ENCODE measurements at regions not wholly inside any gene's neighbourhood (a gene's known extent, or its start where the extent isn't known, plus 50 kb on each side); places are given as distances from the start of the nearest gene placed in this dataset.

DNA sequence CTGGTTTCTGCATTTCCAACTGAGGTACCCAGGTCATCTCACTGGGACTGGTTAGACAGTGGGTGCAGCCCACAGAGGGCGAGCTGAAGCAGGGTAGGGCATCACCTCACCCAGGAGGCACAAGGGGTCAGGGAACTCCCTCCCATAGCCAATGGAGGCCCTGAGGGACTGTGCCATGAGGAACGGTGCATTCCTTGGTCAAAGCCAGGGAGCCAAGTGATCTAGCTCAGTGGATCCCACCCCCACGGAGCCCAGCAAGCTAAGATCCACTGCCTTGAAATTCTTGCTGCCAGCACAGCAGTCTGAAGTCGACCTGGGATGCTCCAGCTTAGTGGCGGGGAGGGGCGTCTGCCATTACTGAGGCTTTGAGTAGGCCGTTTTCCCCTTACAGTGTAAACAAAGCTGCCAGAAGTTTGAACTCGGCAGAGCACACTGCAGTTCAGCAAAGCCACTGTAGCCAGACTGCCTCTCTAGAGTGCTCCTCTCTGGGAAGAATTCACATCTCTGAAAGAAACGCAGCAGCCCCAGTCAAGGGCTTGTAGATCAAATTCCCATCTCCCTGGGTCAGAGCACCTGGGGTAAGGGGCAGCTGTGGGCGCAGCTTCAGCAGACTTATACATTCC, 1386.6 kb upstream of the PCDH9 start:
- TF ChIP-seq, protein P1, sequence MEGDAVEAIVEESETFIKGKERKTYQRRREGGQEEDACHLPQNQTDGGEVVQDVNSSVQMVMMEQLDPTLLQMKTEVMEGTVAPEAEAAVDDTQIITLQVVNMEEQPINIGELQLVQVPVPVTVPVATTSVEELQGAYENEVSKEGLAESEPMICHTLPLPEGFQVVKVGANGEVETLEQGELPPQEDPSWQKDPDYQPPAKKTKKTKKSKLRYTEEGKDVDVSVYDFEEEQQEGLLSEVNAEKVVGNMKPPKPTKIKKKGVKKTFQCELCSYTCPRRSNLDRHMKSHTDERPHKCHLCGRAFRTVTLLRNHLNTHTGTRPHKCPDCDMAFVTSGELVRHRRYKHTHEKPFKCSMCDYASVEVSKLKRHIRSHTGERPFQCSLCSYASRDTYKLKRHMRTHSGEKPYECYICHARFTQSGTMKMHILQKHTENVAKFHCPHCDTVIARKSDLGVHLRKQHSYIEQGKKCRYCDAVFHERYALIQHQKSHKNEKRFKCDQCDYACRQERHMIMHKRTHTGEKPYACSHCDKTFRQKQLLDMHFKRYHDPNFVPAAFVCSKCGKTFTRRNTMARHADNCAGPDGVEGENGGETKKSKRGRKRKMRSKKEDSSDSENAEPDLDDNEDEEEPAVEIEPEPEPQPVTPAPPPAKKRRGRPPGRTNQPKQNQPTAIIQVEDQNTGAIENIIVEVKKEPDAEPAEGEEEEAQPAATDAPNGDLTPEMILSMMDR (IDR thresholded peaks at IDR 0.05; ENCODE audit: insufficient read depth, low read length, poor library complexity, severe bottlenecking), result no peak
- no peak for TF ChIP-seq EZH2phosphoT487 (conservative IDR thresholded peaks at IDR 0.05; ENCODE audit: low read length)
